Esophagus muscularis mucosa (tissue), 3 donors: ENCODE measurements at regions not wholly inside any gene's neighbourhood (a gene's known extent, or its start where the extent isn't known, plus 50 kb on each side); places are given as distances from the start of the nearest gene placed in this dataset.
"Not testable (repeated sequence)": the region's sequence is repeated elsewhere in the genome, so short reads cannot be mapped to it uniquely, and the experiment has no call there.

ENCODE experiments used
- CTCF ChIP-seq, 3 experiments: fragments of 200-600 bp in 2 of 3; fragments of 450-650 bp in 1 of 3; sonication (generic) in 2 of 3; IDR thresholded peaks; one replicate each; pipeline ENCODE4 v1.5.1; 2017 to 2019; ENCODE audit warnings: antibody characterized with exemption in 3 of 3, mild to moderate bottlenecking in 2 of 3, moderate library complexity in 1 of 3
- POLR2A ChIP-seq: fragments of 450-650 bp; IDR thresholded peaks from one replicate; pipeline ENCODE4 v1.6.1; 2017; ENCODE audit warnings: antibody characterized with exemption, moderate library complexity, mild to moderate bottlenecking, low read depth
- POLR2AphosphoS5 ChIP-seq, 2 donors: sonication (generic); formaldehyde crosslinking; IDR thresholded peaks; one replicate each; pipeline ENCODE4 v1.6.1; 2017; ENCODE audit warnings: antibody characterized with exemption in 2 of 2

DNA sequence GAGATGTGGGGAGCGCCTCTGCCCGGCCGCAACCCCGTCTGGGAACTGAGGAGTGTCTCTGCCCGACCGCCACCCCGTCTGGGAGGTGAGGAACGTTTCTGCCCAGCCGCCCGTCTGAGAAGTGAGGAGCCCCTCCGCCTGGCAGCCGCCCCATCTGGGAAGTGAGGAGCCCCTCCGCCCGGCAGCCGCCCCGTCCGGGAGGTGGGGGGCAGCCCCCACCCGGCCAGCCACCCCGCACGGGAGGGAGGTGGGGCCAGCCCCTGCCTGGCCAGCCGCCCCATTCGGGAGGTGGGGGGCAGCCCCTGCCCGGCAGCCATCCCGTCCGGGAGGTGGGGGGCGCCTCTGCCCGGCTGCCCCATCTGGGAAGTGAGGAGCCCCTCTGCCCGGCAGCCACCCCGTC lies 137.7 kb downstream of the KBTBD2 start:
- TF ChIP-seq CTCF (IDR thresholded peaks at IDR 0.05); POLR2AphosphoS5 (IDR thresholded peaks at IDR 0.05); POLR2A: not testable (repeated sequence)
